ENCODE measurements at regions not wholly inside any gene's neighbourhood (a gene's known extent, or its start where the extent isn't known, plus 50 kb on each side); places are given as distances from the start of the nearest gene placed in this dataset.

- no peak overlapping the region for H3K27ac Mint-ChIP-seq
- no peak for DNase-seq (ENCODE audit: low spot score, unreplicated experiment)
- no peaks in the 10 kb centered on the region for H3K27me3 Mint-ChIP-seq
- H3K36me3 Mint-ChIP-seq (ENCODE audit: insufficient read depth) = no peaks in the 10 kb centered on the region
- peaks cover 7% of the 10 kb centered on the region for H3K4me1 Mint-ChIP-seq (ENCODE audit: low read depth)
- H3K9me3 Mint-ChIP-seq (ENCODE audit: low read depth) = no peaks in the 10 kb centered on the region
- TF ChIP-seq CTCF (IDR thresholded peaks at IDR 0.05; ENCODE audit: unreplicated experiment) = no peak
- no peak overlapping the region for H3K4me3 Mint-ChIP-seq (ENCODE audit: low read depth)
These were observed 2136.1 kb upstream of the PCDH20 start for GRCh38 chr13:63551731-63552130.

GRCh38 chr13:63546524-63546923, 2130.9 kb upstream of the PCDH20 start:
- TF ChIP-seq CTCF (IDR thresholded peaks at IDR 0.05; ENCODE audit: unreplicated experiment) = no peak
- Mint-ChIP-seq H3K27me3 (no peaks in the 10 kb centered on the region), H3K4me1 (ENCODE audit: low read depth) (peaks cover 16% of the 10 kb centered on the region), H3K9me3 (ENCODE audit: low read depth) (peaks cover 6% of the 10 kb centered on the region), H3K36me3 (ENCODE audit: insufficient read depth) (no peaks in the 10 kb centered on the region), H3K27ac (no peak overlapping the region), H3K4me3 (ENCODE audit: low read depth) (no peak overlapping the region)
- no peak for DNase-seq (ENCODE audit: low spot score, unreplicated experiment)

- peaks cover 6% of the 10 kb centered on the region for H3K9me3 Mint-ChIP-seq (ENCODE audit: low read depth)
- no peak overlapping the region for H3K4me3 Mint-ChIP-seq (ENCODE audit: low read depth)
- H3K27ac Mint-ChIP-seq = no peak overlapping the region
- H3K27me3 Mint-ChIP-seq = no peaks in the 10 kb centered on the region
- no peak for DNase-seq (ENCODE audit: low spot score, unreplicated experiment)
- TF ChIP-seq CTCF (IDR thresholded peaks at IDR 0.05; ENCODE audit: unreplicated experiment) = no peak
- peaks cover 14% of the 10 kb centered on the region for H3K4me1 Mint-ChIP-seq (ENCODE audit: low read depth)
- no peaks in the 10 kb centered on the region for H3K36me3 Mint-ChIP-seq (ENCODE audit: insufficient read depth)
These were observed 2127.1 kb upstream of the PCDH20 start for GRCh38 chr13:63542770-63543169.

- Mint-ChIP-seq H3K36me3 (ENCODE audit: insufficient read depth) (no peaks in the 10 kb centered on the region), H3K9me3 (ENCODE audit: low read depth) (peaks cover 6% of the 10 kb centered on the region), H3K4me3 (ENCODE audit: low read depth) (no peak overlapping the region), H3K27ac (no peak overlapping the region), H3K4me1 (ENCODE audit: low read depth) (peaks cover 14% of the 10 kb centered on the region), H3K27me3 (no peaks in the 10 kb centered on the region)
- no peak for DNase-seq (ENCODE audit: low spot score, unreplicated experiment)
- TF ChIP-seq CTCF (IDR thresholded peaks at IDR 0.05; ENCODE audit: unreplicated experiment) = no peak
These were observed 2125.7 kb upstream of the PCDH20 start for GRCh38 chr13:63541336-63541735.

GRCh38 chr13:63540061-63540460, 2124.4 kb upstream of the PCDH20 start:
- no peak for DNase-seq (ENCODE audit: low spot score, unreplicated experiment)
- Mint-ChIP-seq H3K9me3 (ENCODE audit: low read depth) (peaks cover 3% of the 10 kb centered on the region), H3K27ac (no peak overlapping the region), H3K36me3 (ENCODE audit: insufficient read depth) (no peaks in the 10 kb centered on the region), H3K4me3 (ENCODE audit: low read depth) (no peak overlapping the region), H3K27me3 (no peaks in the 10 kb centered on the region), H3K4me1 (ENCODE audit: low read depth) (peaks cover 6% of the 10 kb centered on the region)
- no peak for TF ChIP-seq CTCF (IDR thresholded peaks at IDR 0.05; ENCODE audit: unreplicated experiment)
